HUES48 (cell line): ENCODE measurements at regions not wholly inside any gene's neighbourhood (a gene's known extent, or its start where the extent isn't known, plus 50 kb on each side); places are given as distances from the start of the nearest gene placed in this dataset.

Experiments used
- H3K27ac ChIP-seq: one replicate; pipeline ENCODE4 v1.7.0; 2013; ENCODE audit warnings: low read depth, low read length, inconsistent platforms
- H3K27me3 ChIP-seq: 2 replicates; pipeline ENCODE4 v1.6.1; 2013; ENCODE audit warnings: mild to moderate bottlenecking, low read length; ENCODE audit not compliant: control insufficient read depth, insufficient read depth
- H3K36me3 ChIP-seq: 2 replicates; pipeline ENCODE4 v1.6.1; 2013; ENCODE audit warnings: low read length; ENCODE audit not compliant: control insufficient read depth, insufficient read depth
- H3K4me1 ChIP-seq: 2 replicates; pipeline ENCODE4 v1.6.1; 2013; ENCODE audit warnings: mild to moderate bottlenecking, low read length; ENCODE audit not compliant: control insufficient read depth, insufficient read depth
- H3K4me3 ChIP-seq: 2 replicates; pipeline ENCODE4 v1.5.1; 2013; ENCODE audit warnings: mild to moderate bottlenecking, low read depth, low read length
- H3K9ac ChIP-seq: 2 replicates; pipeline ENCODE4 v1.6.1; 2013; ENCODE audit warnings: mild to moderate bottlenecking, low read depth, low read length, moderate library complexity
- H3K9me3 ChIP-seq: 2 replicates; pipeline ENCODE4 v1.6.1; 2013; ENCODE audit warnings: low read length; ENCODE audit not compliant: control insufficient read depth, insufficient read depth

DNA sequence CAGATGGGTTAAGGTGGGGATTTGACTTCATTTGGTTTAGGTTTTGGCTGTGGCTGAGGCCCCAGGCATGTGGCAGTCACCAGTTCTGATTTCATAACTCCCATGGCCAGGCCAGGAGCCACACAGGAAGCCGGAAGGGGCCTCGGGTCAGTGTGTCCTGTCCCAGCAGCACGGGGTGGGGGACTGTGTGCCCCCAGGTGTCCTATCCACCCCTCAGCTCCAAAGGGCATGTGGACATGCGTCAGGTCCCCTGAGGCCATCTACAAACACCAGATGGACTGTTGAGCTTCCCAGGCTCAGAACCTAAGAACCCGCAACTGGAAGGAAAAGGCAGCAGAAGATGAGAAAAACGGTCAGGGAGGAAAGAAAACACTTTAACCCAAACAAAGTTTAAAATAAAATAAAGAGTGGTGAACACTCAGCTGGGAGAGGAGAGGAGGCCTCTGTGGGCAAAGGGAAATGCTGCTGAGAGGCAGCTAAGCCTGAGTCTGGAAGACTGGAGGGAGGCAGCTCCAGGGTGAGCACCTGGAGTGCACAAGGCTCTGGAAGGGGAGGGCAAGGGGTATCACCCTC is 260.8 kb downstream of the AUH start:
- Histone ChIP-seq H3K36me3 (no peaks in the 10 kb centered on the region), H3K9ac (no peak overlapping the region), H3K4me1 (no peaks in the 10 kb centered on the region), H3K9me3 (no peaks in the 10 kb centered on the region), H3K4me3 (no peak overlapping the region), H3K27ac (no peak overlapping the region), H3K27me3 (no peaks in the 10 kb centered on the region)

DNA sequence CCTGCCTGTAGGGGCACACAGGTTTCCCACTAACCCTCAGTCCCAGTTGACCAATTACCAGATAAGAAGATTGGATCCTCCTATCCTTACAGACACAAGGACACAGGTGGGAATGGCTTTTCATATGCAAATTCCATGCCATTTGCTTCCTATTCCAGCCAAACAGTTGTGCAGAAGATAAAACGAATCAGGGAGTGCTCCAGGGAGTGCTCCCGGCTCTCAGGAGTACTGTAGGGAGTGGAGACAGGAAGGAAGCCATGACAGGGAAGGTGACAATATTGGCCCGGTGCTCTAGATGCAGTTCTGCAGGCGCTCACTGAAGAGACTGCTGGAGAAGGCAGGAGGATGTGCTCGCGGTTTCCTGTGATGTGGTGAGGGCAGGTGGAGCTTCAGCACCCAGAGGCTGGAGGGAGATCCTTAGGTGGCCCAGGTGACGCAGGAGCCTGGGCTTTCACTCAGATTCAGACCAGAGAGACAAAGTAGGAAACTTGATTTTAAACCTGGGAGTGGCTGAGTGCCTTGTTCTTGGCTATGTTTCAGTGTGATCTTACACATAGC is 260.0 kb downstream of the AUH start:
- H3K9me3 ChIP-seq: no peaks in the 10 kb centered on the region
- H3K27ac ChIP-seq: no peak overlapping the region
- no peak overlapping the region for H3K4me3 ChIP-seq
- no peaks in the 10 kb centered on the region for H3K27me3 ChIP-seq
- no peaks in the 10 kb centered on the region for H3K4me1 ChIP-seq
- no peak overlapping the region for H3K9ac ChIP-seq
- H3K36me3 ChIP-seq: no peaks in the 10 kb centered on the region

DNA sequence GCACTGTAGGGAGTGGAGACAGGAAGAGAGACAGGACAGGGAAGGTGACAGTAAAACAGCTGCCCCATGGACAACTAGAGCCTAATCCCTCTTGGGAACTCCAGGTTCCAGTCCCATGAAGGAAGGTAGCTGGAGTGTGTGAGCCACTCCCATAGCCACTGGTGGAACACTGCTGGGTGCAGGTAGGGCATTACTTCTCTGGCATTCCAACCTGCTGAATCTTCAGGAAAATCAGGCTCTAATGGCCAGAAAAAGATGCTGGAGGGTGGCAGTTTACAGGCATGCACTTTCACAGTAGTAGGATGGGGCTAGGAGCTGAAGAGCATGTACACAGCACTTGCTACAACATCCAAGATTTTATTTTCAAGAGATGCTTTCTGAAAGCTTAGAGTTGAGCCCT is 259.4 kb downstream of the AUH start:
- Histone ChIP-seq H3K27ac (no peak overlapping the region), H3K27me3 (no peaks in the 10 kb centered on the region), H3K4me1 (no peaks in the 10 kb centered on the region), H3K4me3 (no peak overlapping the region), H3K9me3 (no peaks in the 10 kb centered on the region), H3K36me3 (no peaks in the 10 kb centered on the region), H3K9ac (no peak overlapping the region)

DNA sequence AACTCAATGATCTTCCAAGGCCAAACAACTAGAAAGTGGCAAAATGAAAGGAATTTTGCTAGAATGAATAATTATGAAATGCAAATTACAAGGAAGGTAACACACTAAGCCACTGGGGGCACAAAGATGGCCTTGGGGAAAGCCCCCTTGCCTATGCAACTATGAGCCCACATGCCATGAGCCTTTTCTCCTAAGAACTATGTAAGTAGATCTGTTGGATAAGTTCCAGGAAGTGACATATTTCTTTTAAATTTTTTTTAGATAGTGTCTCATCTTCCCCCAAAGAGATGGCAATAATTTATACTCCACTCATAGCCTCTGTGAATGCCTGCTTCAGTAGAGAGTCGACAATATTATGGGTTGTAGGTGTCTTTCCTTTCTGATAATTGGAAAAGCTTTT is 257.8 kb downstream of the AUH start:
- H3K4me1 ChIP-seq: no peaks in the 10 kb centered on the region
- no peak overlapping the region for H3K4me3 ChIP-seq
- H3K9me3 ChIP-seq: no peaks in the 10 kb centered on the region; the same call in 1 of the 2 replicates
- H3K27ac ChIP-seq: no peak overlapping the region
- no peaks in the 10 kb centered on the region for H3K36me3 ChIP-seq
- H3K9ac ChIP-seq: no peak overlapping the region
- H3K27me3 ChIP-seq: no peaks in the 10 kb centered on the region

DNA sequence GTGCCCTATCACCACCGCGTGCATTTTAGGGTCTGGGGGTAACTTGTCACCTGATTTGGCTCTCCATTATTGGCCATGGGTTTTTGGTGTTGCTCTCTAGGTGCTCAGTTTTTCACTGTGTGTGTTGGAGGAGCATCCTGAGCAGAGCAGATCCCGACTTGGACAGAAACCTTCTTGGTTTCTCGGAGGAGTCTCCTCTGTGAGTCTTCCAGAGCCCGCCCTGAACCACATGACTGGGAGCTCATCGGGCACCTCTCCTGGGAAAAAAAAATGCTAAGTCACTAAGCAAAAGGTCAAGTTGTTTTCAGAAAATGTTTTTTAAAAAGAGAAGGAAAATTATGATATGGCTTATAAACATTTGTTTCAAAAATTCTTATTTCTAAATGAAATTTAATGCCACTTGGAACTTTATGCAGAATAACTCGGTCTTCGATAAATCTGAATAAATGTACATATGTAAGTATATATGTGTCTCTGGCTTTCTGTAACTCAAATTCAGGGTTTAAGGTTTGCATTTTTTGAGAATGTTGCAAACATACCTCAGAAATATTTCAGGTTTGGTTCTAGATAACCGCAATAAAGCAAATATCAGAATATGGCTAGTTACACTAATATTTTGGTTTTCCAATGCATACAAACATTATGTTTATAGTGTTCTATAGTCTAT is 255.2 kb downstream of the AUH start:
- no peak overlapping the region for H3K9ac ChIP-seq

DNA sequence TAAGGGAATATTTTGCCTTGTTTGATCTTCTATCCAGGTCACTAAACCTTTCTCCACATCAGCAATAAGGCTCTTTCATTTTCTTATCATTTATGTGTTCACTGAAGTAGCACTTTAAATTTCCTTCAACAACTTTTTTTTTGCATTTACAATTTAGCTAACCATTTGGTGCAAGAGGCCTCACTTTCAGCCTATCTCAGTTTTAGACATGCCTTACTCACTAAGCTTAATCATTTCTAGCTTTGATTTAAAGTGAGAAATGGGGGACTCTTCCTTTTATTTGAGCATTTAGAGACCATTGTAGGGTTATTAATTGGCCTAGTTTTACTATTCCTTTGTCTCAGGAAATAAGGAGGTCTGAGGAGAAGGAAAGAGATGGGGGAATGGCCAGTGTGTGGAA is 250.5 kb downstream of the AUH start:
- Histone ChIP-seq H3K9ac (no peak overlapping the region), H3K4me1 (no peaks in the 10 kb centered on the region), H3K36me3 (no peaks in the 10 kb centered on the region), H3K27ac (no peak overlapping the region), H3K4me3 (no peak overlapping the region), H3K27me3 (no peaks in the 10 kb centered on the region), H3K9me3 (peaks cover 4% of the 10 kb centered on the region; the same call in 1 of the 2 replicates)

More for the DNA sequence above, 255.2 kb downstream of the AUH start:
- no peak overlapping the region for H3K27ac ChIP-seq
- H3K36me3 ChIP-seq: no peaks in the 10 kb centered on the region
- H3K4me3 ChIP-seq: no peak overlapping the region
- no peaks in the 10 kb centered on the region for H3K4me1 ChIP-seq
- peaks cover 4% of the 10 kb centered on the region; the same call in 1 of the 2 replicates for H3K9me3 ChIP-seq
- no peaks in the 10 kb centered on the region for H3K27me3 ChIP-seq

DNA sequence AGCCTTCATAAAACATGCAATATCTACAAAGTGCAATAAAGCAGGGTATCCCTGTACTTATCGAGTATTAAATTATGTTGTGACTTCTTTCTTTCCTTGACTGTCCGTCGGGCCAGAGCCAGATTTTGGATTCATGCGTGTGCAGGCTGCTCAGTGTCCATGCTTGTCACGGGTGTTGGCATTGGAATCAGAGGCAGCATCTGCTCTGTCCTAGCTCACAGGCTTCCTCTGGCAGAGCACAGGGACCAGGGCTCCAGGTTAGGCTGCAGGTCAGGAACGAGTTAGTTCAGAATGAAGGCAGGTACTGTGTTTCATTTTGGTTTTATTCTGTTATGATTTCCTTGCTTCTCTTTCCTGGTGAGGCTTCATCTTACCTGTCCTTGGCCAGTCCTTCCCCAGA is 249.8 kb downstream of the AUH start:
- Histone ChIP-seq H3K4me1 (no peaks in the 10 kb centered on the region), H3K9me3 (peaks cover 4% of the 10 kb centered on the region; the same call in 1 of the 2 replicates), H3K27ac (no peak overlapping the region), H3K4me3 (no peak overlapping the region), H3K36me3 (no peaks in the 10 kb centered on the region), H3K9ac (no peak overlapping the region), H3K27me3 (no peaks in the 10 kb centered on the region)

DNA sequence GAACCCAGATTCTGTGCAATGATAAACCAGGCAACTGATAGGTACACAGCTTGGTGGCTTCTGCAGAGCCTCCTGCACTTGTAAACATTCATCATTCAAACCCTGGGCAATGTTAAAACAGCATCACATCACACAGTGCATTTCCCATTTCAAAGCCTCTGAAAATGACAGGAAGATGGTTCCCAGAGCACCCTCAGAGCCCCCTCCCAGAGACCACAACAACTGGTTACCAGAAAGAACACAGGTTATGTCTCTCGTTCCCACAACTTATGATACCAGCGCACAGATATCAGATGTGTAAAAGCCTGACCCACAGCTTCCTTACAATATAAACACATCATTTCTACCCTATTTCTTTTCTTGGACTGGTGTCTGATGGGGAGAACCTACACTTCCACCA is 248.7 kb downstream of the AUH start:
- Histone ChIP-seq H3K27me3 (no peaks in the 10 kb centered on the region), H3K9ac (no peak overlapping the region), H3K4me3 (no peak overlapping the region), H3K4me1 (no peaks in the 10 kb centered on the region), H3K36me3 (no peaks in the 10 kb centered on the region), H3K9me3 (peaks cover 4% of the 10 kb centered on the region; the same call in 1 of the 2 replicates), H3K27ac (no peak overlapping the region)

DNA sequence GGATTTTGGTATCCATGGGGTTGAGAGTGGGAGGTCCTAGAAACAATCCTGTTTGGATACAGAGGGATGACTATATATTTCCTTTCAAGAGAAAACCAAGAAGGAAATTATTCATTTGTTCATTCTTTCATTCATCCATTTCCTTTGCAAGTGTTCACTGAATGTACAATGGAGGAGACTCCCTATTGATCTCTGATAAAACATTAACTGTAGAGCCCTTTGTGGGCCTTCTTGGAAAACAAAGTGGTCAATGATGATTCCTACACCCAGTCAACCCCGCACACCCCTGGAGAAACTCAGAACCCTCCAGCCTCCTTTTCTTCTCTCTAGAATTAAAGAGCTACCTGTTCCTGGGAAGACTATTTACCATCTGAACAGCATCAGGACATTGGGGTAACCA is 247.3 kb downstream of the AUH start:
- peaks cover 12% of the 10 kb centered on the region for H3K4me1 ChIP-seq
- no peaks in the 10 kb centered on the region for H3K36me3 ChIP-seq
- no peak overlapping the region for H3K9ac ChIP-seq
- H3K4me3 ChIP-seq: no peak overlapping the region
- H3K9me3 ChIP-seq: peaks cover 4% of the 10 kb centered on the region; the same call in 1 of the 2 replicates
- no peaks in the 10 kb centered on the region for H3K27me3 ChIP-seq
- H3K27ac ChIP-seq: no peak overlapping the region

DNA sequence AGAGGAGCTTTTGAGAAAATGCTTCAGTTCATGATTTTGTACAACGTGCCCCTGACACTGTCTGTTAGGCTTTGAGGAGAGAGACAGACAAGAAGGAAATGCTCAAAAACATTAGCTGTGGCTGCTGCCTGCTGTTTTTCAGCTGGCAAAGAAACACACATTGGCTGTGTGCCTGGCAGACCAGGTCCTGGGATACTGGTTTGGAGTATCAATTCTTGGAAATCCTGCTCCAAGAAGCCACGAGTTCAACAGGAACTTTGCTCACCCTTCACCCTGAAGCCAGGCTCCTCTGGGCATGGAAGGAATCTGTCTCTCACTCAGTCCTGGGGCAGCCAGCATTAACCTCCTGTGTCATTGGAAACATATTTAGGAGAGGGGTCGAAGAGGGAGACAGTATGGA is 245.5 kb downstream of the AUH start:
- H3K36me3 ChIP-seq: no peaks in the 10 kb centered on the region
- no peak overlapping the region for H3K4me3 ChIP-seq
- no peaks in the 10 kb centered on the region for H3K9me3 ChIP-seq
- peaks cover 15% of the 10 kb centered on the region for H3K4me1 ChIP-seq
- no peak overlapping the region for H3K9ac ChIP-seq
- no peak overlapping the region for H3K27ac ChIP-seq
- H3K27me3 ChIP-seq: no peaks in the 10 kb centered on the region

DNA sequence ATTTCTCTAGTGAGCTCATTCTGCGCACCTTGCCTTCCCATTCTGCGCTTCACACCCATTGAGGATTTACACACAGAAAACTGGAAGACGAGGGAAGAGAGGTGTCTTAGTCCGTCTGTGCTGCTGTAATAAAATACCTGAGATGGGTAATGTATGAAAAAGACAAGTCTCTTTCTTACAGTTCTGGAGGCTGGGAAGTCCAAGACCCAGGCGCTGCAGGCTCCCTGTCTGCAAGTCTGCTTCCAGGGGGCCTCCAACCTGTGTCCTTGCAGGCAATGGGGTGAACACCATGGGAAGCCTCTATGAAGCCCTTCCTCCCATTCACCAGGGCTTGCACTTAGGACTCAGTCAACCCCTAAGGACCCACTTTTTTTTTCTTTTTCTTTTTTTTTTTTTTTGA is 245.0 kb downstream of the AUH start:
- Histone ChIP-seq H3K27ac (no peak overlapping the region), H3K9ac (no peak overlapping the region), H3K27me3 (no peaks in the 10 kb centered on the region), H3K4me3 (no peak overlapping the region), H3K4me1 (peaks cover 15% of the 10 kb centered on the region), H3K36me3 (no peaks in the 10 kb centered on the region), H3K9me3 (no peaks in the 10 kb centered on the region)
